Endothelial cell of umbilical vein (primary cell): ENCODE measurements at regions not wholly inside any gene's neighbourhood (a gene's known extent, or its start where the extent isn't known, plus 50 kb on each side); places are given as distances from the start of the nearest gene placed in this dataset.
"Not testable (repeated sequence)": the region's sequence is repeated elsewhere in the genome, so short reads cannot be mapped to it uniquely, and the experiment has no call there.

Source experiments
- CTCF ChIP-seq, 2 donors: IDR thresholded peaks; 1 replicate in 1 of 2; 2 replicates in 1 of 2; pipeline ENCODE4 v1.5.1; 2011; ENCODE audit warnings: low read length in 2 of 2, mild to moderate bottlenecking in 2 of 2, moderate library complexity in 2 of 2, control low read depth in 1 of 2, inconsistent platforms in 1 of 2, low read depth in 1 of 2; ENCODE audit not compliant: insufficient read depth in 1 of 2; ENCODE audit errors: extremely low read depth in 1 of 2
- EZH2 ChIP-seq: IDR thresholded peaks from 2 replicates; pipeline ENCODE4 v1.6.1; 2012; ENCODE audit warnings: borderline replicate concordance, low read depth, mild to moderate bottlenecking, moderate library complexity, low read length, inconsistent platforms; ENCODE audit not compliant: severe bottlenecking
- FOS ChIP-seq: IDR thresholded peaks from 2 replicates; pipeline ENCODE4 v1.6.1; 2011; ENCODE audit warnings: mild to moderate bottlenecking, low read length, moderate library complexity, borderline replicate concordance; ENCODE audit not compliant: insufficient read depth
- GATA2 ChIP-seq: IDR thresholded peaks from 2 replicates; pipeline ENCODE4 v1.7.0; 2011; ENCODE audit warnings: low read depth, mild to moderate bottlenecking, moderate library complexity, mixed read lengths, low read length; ENCODE audit not compliant: insufficient read length, insufficient read depth
- JUN ChIP-seq: IDR thresholded peaks from 2 replicates; pipeline ENCODE4 v1.6.1; 2011; ENCODE audit warnings: borderline replicate concordance, low read depth; ENCODE audit not compliant: insufficient read length, insufficient read depth
- MAX ChIP-seq: IDR thresholded peaks from 2 replicates; pipeline ENCODE4 v1.6.1; 2011; ENCODE audit not compliant: insufficient read depth, insufficient read length
- MYC ChIP-seq: IDR thresholded peaks from one replicate; pipeline ENCODE4 v1.6.1; 2011; ENCODE audit warnings: mild to moderate bottlenecking, low read depth, low read length
- POLR2A ChIP-seq: IDR thresholded peaks from 2 replicates; pipeline ENCODE4 v1.6.1; 2012; ENCODE audit warnings: low read depth, mild to moderate bottlenecking, control low read depth, low read length
- POLR2AphosphoS5 ChIP-seq: IDR thresholded peaks from 2 replicates; pipeline ENCODE4 v1.6.1; 2012; ENCODE audit warnings: low read depth, mild to moderate bottlenecking, control low read depth, low read length, moderate library complexity; ENCODE audit not compliant: insufficient read depth

- TF ChIP-seq POLR2AphosphoS5; CTCF (IDR thresholded peaks at IDR 0.05; ENCODE audit: extremely low read depth in 1 of 2, insufficient read depth in 1 of 2, low read depth in 1 of 2, low read length in 2 of 2); POLR2A; EZH2; FOS; GATA2; MAX; MYC; JUN: not testable (repeated sequence)
These were observed 1471.5 kb downstream of the FOXD4L5 start for GRCh38 chr9:63813391-63814021.
